Stimulated activated naive CD8-positive, alpha-beta T cell treated with anti-CD3 and anti-CD28 coated beads, Interleukin-15, amount 100 ng/mL, for 72 hours (primary cell): ENCODE measurements at regions not wholly inside any gene's neighbourhood (a gene's known extent, or its start where the extent isn't known, plus 50 kb on each side); places are given as distances from the start of the nearest gene placed in this dataset.
"Not testable (repeated sequence)": the region's sequence is repeated elsewhere in the genome, so short reads cannot be mapped to it uniquely, and the experiment has no call there.

Experiments
- ATAC-seq: fragments of 150-1000 bp; cut with Tn5 transposase; 2 replicates; pipeline ENCODE4 v1.10.0; 2021; ENCODE audit warnings: mild to moderate bottlenecking, moderate library complexity
- DNase-seq, 2 donors: peaks; one replicate each; pipeline ENCODE4 v3.0.0; 2021 to 2022
- H3K27ac Mint-ChIP-seq, 2 donors: one replicate each; pipeline ENCODE4 v1.8.0; 2022; ENCODE audit warnings: mild to moderate bottlenecking in 2 of 2, mixed read lengths in 2 of 2, moderate library complexity in 2 of 2
- H3K27me3 Mint-ChIP-seq: one replicate; pipeline ENCODE4 v1.8.0; 2022; ENCODE audit warnings: mixed read lengths
- H3K4me1 Mint-ChIP-seq: one replicate; pipeline ENCODE4 v1.8.0; 2022; ENCODE audit warnings: mild to moderate bottlenecking, mixed read lengths
- H3K4me3 Mint-ChIP-seq, 2 donors: one replicate each; pipeline ENCODE4 v1.8.0; 2022; ENCODE audit warnings: mild to moderate bottlenecking in 2 of 2, mixed read lengths in 2 of 2, moderate library complexity in 1 of 2
- H3K9me3 Mint-ChIP-seq, 2 donors: one replicate each; pipeline ENCODE4 v1.8.0; 2022; ENCODE audit warnings: mixed read lengths in 2 of 2

- Mint-ChIP-seq H3K27ac (no peak overlapping the region), H3K27me3 (no peaks in the 10 kb centered on the region), H3K4me1 (no peaks in the 10 kb centered on the region), H3K4me3 (no peak overlapping the region), H3K9me3 (peaks cover 12 to 15% of the 10 kb centered on the region in 2 donors)
- no peak for ATAC-seq
- DNase-seq = no peak
Observed at GRCh38 chr1:191693797-191694196, 464.5 kb upstream of the RGS18 start.

GRCh38 chr1:191695865-191696264 lies 462.4 kb upstream of the RGS18 start:
- no peak for ATAC-seq
- no peak for DNase-seq
- Mint-ChIP-seq H3K4me3 (no peak overlapping the region), H3K27me3 (no peaks in the 10 kb centered on the region), H3K4me1 (no peaks in the 10 kb centered on the region), H3K27ac (no peak overlapping the region), H3K9me3 (peaks cover 14 to 15% of the 10 kb centered on the region in 2 donors)

DNA sequence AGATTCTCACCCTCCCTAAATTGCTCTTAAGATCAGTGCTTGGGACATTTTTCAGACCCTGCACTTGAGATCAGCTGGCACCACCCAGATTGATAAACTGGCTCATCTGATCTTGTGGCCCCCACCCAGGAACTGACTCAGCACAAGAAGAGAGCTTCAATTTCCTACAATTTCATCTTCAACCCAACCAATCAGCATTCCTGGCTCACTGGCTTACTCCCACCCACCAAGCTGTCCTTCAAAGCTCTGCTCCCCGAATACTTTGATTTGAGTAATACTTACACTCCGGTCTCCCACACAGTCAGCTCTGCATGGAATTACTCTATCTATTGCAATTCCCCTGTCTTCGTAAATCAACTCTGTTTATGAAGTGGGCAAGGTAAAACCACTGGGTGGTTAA lies 461.9 kb upstream of the RGS18 start:
- DNase-seq (no peak), ATAC-seq (no peak)
- Mint-ChIP-seq H3K27me3 (no peaks in the 10 kb centered on the region), H3K9me3 (peaks cover 19% of the 10 kb centered on the region in 2 donors), H3K4me1 (no peaks in the 10 kb centered on the region), H3K4me3 (no peak overlapping the region), H3K27ac (no peak overlapping the region)

DNA sequence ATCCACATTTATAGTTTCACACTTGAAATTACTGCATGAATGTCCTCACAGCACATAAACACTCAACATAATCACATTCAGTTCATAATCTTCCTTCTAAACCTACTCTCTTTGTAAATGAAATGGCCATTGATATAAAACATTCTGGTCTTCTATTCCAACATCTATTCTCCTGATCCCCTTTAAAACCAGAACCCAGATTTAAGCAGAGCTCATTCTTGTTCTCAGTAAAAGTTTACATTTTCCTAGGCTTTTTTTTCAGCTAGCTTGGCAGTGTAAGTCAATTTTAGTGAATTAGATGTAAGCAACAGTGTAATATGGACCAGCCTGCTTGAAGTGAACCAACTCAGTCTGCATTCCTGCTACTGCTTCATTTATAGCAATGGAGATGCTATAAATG lies 460.7 kb upstream of the RGS18 start:
- H3K27ac Mint-ChIP-seq = no peak overlapping the region
- no peaks in the 10 kb centered on the region for H3K4me1 Mint-ChIP-seq
- DNase-seq (no peak), ATAC-seq (no peak)
- peaks cover 20 to 23% of the 10 kb centered on the region in 2 donors for H3K9me3 Mint-ChIP-seq
- H3K27me3 Mint-ChIP-seq = no peaks in the 10 kb centered on the region
- no peak overlapping the region for H3K4me3 Mint-ChIP-seq

DNA sequence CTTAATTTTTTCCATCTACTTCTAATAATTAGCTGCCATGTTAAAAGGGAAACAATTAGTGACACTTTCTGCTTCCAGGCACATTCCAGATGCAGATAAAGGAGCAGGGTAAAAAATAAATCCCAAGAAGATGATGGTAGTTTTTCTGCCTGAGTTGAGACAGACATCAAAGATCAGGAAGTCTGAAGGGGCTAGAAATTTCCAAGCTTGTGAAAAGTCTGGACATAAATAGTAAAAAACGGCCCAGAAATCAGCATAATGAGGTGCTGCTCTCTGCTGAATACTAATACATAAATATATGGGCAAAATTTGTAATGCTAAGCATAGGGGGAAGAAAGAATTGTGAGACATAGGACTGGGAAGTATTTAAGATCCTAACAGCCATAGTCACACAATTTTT lies 460.0 kb upstream of the RGS18 start:
- Mint-ChIP-seq H3K27me3 (no peaks in the 10 kb centered on the region), H3K4me1 (no peaks in the 10 kb centered on the region), H3K4me3 (no peak overlapping the region), H3K9me3 (peaks cover 18 to 20% of the 10 kb centered on the region in 2 donors), H3K27ac (peak overlapping the region in 1 of 2 donors; percentile 61)
- ATAC-seq = no peak
- DNase-seq = no peak

- H3K4me1 Mint-ChIP-seq = no peaks in the 10 kb centered on the region
- H3K27ac Mint-ChIP-seq = no peak overlapping the region
- H3K4me3 Mint-ChIP-seq = no peak overlapping the region
- H3K27me3 Mint-ChIP-seq = no peaks in the 10 kb centered on the region
- ATAC-seq (peak; percentile 33), DNase-seq (no peak)
- H3K9me3 Mint-ChIP-seq = peaks cover 9 to 12% of the 10 kb centered on the region in 2 donors
Observed at GRCh38 chr1:191699343-191699742, 458.9 kb upstream of the RGS18 start.

- no peaks in the 10 kb centered on the region for H3K4me1 Mint-ChIP-seq
- peaks cover 8% of the 10 kb centered on the region in 2 donors for H3K9me3 Mint-ChIP-seq
- no peak for DNase-seq
- no peak overlapping the region for H3K4me3 Mint-ChIP-seq
- no peak overlapping the region for H3K27ac Mint-ChIP-seq
- ATAC-seq = no peak
- no peaks in the 10 kb centered on the region for H3K27me3 Mint-ChIP-seq
Observed at GRCh38 chr1:191700922-191701321, 457.3 kb upstream of the RGS18 start.

DNA sequence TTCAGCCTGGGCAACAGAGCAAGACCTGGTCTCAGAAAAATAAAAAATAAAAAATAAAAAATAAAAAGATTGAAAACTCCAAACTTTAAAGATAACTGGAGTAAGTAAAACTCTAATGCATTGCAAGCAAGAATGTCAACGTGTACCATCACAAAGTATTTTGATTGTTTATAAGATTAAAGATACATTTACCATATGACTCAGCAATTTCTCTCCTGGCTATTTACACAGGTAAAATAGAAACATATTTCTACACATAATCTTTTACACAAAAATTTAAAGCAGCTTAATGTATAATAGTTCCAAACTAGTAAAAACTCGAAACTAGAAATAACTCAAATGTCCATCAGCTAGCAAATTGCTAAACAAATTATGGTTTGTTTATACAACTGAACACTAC lies 456.1 kb upstream of the RGS18 start:
- Mint-ChIP-seq H3K4me3 (no peak overlapping the region), H3K9me3 (peaks cover 8% of the 10 kb centered on the region in 2 donors), H3K27me3 (no peaks in the 10 kb centered on the region), H3K4me1 (no peaks in the 10 kb centered on the region), H3K27ac (no peak overlapping the region)
- no peak for ATAC-seq
- no peak for DNase-seq

GRCh38 chr1:191707288-191707687 lies 451.0 kb upstream of the RGS18 start:
- H3K4me3 Mint-ChIP-seq = no peak overlapping the region
- H3K9me3 Mint-ChIP-seq = no peaks in the 10 kb centered on the region
- no peaks in the 10 kb centered on the region for H3K27me3 Mint-ChIP-seq
- DNase-seq = no peak
- ATAC-seq = no peak
- H3K27ac Mint-ChIP-seq = no peak overlapping the region
- H3K4me1 Mint-ChIP-seq = no peaks in the 10 kb centered on the region

- no peaks in the 10 kb centered on the region for H3K27me3 Mint-ChIP-seq
- no peak overlapping the region for H3K27ac Mint-ChIP-seq
- no peak overlapping the region for H3K4me3 Mint-ChIP-seq
- DNase-seq (no peak), ATAC-seq (no peak)
- H3K4me1 Mint-ChIP-seq = no peaks in the 10 kb centered on the region
- H3K9me3 Mint-ChIP-seq = no peaks in the 10 kb centered on the region
Observed at GRCh38 chr1:191709215-191709614, 449.0 kb upstream of the RGS18 start.

DNA sequence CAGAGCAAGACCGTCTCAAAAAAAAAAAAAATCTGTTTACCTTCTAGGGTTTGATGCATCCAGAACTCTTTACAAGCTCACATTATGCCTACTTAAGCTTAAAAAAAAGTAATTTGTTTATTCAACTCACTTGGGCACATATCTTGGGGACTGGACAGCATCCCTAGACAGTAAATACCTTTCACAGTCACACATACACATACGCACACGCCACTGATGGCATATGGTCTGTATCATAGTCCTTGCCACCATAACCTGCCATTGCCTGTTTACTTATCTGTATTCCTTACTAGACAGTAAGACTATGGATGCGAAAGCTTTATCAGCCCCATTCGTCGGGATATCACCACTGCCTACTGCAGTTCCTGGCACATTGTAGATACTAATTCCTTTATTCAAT lies 446.3 kb upstream of the RGS18 start:
- H3K27me3 Mint-ChIP-seq = no peaks in the 10 kb centered on the region
- H3K9me3 Mint-ChIP-seq = peaks cover 0 to 5% of the 10 kb centered on the region in 2 donors
- DNase-seq = no peak
- no peak for ATAC-seq
- no peak overlapping the region for H3K27ac Mint-ChIP-seq
- H3K4me1 Mint-ChIP-seq = no peaks in the 10 kb centered on the region
- H3K4me3 Mint-ChIP-seq = no peak overlapping the region

- no peak overlapping the region for H3K27ac Mint-ChIP-seq
- ATAC-seq = no peak
- H3K4me3 Mint-ChIP-seq = no peak overlapping the region
- H3K9me3 Mint-ChIP-seq = peaks cover 0 to 5% of the 10 kb centered on the region in 2 donors
- DNase-seq = no peak
- H3K4me1 Mint-ChIP-seq = no peaks in the 10 kb centered on the region
- no peaks in the 10 kb centered on the region for H3K27me3 Mint-ChIP-seq
Observed at GRCh38 chr1:191714845-191715244, 443.4 kb upstream of the RGS18 start.

GRCh38 chr1:191729742-191730141 lies 428.5 kb upstream of the RGS18 start:
- Mint-ChIP-seq H3K27ac (no peak overlapping the region), H3K4me3 (no peak overlapping the region), H3K9me3 (peaks cover 9 to 29% of the 10 kb centered on the region in 2 donors), H3K4me1 (no peaks in the 10 kb centered on the region), H3K27me3 (no peaks in the 10 kb centered on the region)
- DNase-seq (no peak), ATAC-seq (no peak)

DNA sequence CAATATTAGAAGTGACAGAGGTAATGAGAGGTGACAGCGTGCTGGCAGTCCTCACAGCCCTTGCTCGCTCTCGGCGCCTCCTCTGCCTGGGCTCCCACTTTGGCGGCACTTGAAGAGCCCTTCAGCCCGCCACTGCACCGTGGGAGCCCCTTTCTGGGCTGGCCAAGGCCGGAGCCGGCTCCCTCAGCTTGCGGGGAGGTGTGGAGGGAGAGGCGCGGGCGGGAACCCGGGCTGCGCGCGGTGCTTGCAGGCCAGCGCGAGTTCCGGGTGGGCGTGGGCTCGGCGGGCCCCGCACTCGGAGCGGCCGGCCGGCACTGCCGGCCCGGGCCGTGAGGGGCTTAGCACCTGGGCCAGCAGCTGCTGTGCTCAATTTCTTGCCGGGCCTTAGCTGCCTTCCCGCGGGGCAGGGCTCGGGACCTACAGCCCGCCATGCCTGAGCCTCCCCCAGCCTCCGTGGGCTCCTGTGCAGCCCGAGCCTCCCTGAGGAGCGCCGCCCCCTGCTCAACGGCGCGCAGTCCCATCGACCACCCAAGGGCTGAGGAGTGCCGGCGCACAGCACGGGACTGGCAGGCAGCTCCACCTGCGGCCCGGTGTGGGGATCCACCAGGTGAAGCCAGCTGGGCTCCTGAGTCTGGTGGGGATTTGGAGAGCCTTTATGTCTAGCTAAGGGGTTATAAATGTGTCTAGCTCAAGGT lies 426.5 kb upstream of the RGS18 start:
- not testable (repeated sequence) for H3K4me3 Mint-ChIP-seq, DNase-seq, H3K4me1 Mint-ChIP-seq, H3K27me3 Mint-ChIP-seq, H3K27ac Mint-ChIP-seq, ATAC-seq
- H3K9me3 Mint-ChIP-seq = peaks cover 9 to 34% of the 10 kb centered on the region in 2 donors

DNA sequence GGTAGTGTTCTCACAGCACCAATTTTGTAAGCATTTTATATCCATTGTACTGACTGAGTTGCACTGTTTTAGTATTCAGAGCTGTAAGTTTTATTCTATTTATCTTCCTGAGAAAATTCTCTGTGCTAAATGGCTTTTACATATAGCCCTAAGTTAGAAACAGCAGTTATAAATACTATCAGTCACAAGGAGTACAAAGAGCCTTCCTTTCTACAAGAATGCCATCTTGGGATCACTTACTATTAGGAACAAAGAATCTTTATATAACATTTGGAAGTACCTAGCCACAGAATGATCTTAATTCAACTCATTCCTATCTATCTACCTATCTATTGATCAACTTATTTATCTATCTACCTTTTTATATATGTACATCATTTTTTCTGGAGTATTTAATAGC lies 423.9 kb upstream of the RGS18 start:
- Mint-ChIP-seq H3K9me3 (peaks cover 8 to 26% of the 10 kb centered on the region in 2 donors), H3K4me3 (no peak overlapping the region), H3K27ac (no peak overlapping the region), H3K27me3 (no peaks in the 10 kb centered on the region), H3K4me1 (no peaks in the 10 kb centered on the region)
- no peak for DNase-seq
- no peak for ATAC-seq

GRCh38 chr1:191739544-191739943 lies 418.7 kb upstream of the RGS18 start:
- H3K9me3 Mint-ChIP-seq = peaks cover 0 to 13% of the 10 kb centered on the region in 2 donors
- ATAC-seq (no peak), DNase-seq (no peak)
- no peak overlapping the region for H3K27ac Mint-ChIP-seq
- no peaks in the 10 kb centered on the region for H3K27me3 Mint-ChIP-seq
- no peaks in the 10 kb centered on the region for H3K4me1 Mint-ChIP-seq
- H3K4me3 Mint-ChIP-seq = no peak overlapping the region

DNA sequence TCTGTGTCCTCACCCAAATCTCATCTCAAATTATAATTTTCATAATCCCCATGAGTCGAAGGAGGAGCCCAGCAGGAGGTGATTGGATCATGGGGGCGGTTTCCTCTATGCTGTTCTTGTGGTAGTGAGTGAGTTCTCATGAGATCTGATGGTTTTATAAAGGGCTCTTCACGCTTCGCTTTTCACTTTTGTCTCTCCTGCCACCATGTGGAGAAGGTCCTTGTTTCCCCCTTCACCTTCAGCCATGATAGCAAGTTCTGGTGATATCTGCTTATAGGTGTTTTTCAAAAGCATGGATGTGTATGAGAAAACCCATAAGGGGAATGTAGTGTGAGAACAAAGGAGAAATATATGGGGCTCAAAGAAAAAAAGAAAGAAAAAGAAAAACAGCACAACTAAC lies 405.9 kb upstream of the RGS18 start:
- H3K27ac Mint-ChIP-seq = no peak overlapping the region
- H3K27me3 Mint-ChIP-seq = no peaks in the 10 kb centered on the region
- no peaks in the 10 kb centered on the region for H3K4me1 Mint-ChIP-seq
- H3K9me3 Mint-ChIP-seq = peaks cover 5 to 17% of the 10 kb centered on the region in 2 donors
- ATAC-seq (no peak), DNase-seq (no peak)
- no peak overlapping the region for H3K4me3 Mint-ChIP-seq
